NCI-H2196 treated with DMSO at 0.1 percent for 48 hours (cell line): ENCODE measurements at regions not wholly inside any gene's neighbourhood (a gene's known extent, or its start where the extent isn't known, plus 50 kb on each side); places are given as distances from the start of the nearest gene placed in this dataset.
"Not testable (repeated sequence)": the region's sequence is repeated elsewhere in the genome, so short reads cannot be mapped to it uniquely, and the experiment has no call there.

ENCODE experiments used
- DNase-seq: peaks from one replicate; lab custom pipeline; 2025; ENCODE audit not compliant: unreplicated experiment; lab: John Stamatoyannopoulos, UW

DNA sequence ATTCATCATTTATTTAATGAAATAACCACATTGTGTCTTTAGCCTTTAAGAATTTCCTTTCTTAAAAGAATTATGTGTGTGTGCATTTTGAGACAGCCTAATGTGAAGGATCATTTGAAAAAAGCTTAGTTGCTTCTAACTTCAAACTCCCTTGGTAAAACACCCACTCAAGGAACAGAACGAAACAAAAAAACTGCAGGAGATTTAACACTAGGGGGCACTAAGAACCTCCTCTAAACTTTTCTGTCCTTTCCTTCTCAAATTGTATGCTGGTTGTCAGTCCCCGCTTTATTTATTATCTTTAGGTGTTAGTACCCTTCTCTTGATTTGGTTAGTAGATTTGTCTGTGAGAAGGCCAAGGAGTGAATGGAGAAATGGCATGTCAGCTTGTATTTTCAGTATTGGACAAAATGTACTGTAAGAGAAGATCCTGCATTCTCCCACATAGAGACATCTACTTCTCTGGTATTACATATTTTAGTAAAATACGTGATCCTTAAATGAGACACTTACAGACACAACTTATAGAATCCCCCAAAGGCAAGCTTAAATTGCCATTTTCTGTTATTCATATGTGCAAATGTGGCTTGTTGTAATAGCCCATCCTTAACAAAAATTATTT lies 229.7 kb downstream of the MRPS30 start:
- DNase-seq = peak; percentile 8

GRCh38 chr5:45042283-45042682 lies 233.5 kb downstream of the MRPS30 start:
- DNase-seq = no peak

- no peak for DNase-seq
Observed at GRCh38 chr5:45057564-45057963, 248.8 kb downstream of the MRPS30 start.

DNA sequence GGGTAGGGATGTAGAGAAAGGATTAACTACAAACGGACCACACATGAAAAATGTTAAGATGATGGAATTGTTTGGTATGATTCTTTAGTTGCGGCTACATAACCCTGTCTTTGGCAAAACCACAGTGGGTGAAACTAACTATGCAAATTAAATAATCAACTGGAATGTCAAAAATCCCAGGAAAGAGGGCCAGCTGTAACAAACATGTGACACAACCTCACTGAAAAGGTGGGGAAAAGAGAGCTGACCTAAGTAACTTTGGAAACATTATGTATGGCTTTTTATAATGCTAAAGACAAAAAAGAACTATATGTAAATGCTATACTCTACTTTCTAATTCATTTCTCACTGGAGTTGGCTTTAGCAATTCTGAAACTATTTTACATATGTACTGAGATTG lies 252.0 kb downstream of the MRPS30 start:
- no peak for DNase-seq

DNA sequence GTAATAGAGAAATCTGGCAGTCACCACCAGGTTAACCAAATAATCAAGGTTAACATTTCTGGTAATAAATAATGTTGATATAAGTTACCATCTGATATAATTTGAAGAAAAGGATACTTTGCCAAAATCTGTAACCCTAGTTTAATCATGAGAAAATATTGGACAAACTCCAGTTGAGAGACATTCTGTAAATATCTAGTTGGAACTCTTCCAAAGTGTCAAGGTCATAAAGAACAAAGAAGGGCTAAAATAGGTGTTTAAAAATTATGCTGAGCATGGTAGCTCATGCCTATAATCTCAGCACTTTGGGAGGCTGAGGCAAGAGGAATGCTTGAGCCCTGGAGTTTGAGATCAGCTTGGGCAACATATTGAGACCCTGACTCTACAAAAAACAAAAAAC lies 253.3 kb downstream of the MRPS30 start:
- DNase-seq = no peak

GRCh38 chr5:45081082-45081481 lies 272.3 kb downstream of the MRPS30 start:
- DNase-seq = no peak

DNA sequence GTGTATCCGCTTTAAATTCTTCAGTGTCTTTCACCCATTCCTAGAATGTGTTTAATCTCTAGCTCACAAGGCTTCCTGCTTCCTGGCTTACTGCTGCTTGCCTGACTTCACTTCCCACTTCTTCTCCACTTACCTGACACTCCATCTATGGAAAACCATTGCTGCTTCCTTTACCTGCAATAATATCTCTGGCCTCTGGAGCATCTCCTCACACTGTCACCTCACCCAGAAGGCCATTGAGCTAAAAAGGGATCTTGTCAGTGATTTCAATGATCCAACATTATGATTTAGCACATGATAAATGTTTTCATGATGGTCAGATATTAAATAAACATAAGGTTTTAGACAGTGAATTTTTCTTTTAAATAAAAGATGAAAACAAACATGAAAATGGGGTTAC lies 281.1 kb downstream of the MRPS30 start:
- DNase-seq = no peak

DNA sequence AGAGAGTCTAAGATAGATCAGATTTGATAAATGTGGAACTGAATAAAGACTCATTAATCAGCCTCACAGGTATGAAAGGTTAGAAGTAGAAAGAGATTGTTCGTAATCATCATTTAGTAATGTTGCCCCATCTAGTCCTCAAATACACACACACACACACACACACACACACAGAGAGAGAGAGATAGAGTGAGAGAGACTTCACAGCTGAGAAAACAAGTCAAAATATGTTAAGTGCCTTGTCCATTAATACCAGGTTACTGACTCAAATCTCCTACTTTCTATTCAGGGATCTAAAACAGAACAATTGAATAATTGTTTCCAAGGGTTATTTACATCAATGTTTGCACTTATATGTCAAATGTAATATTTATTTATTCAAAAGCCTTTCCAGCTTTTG lies 284.6 kb downstream of the MRPS30 start:
- no peak for DNase-seq

DNA sequence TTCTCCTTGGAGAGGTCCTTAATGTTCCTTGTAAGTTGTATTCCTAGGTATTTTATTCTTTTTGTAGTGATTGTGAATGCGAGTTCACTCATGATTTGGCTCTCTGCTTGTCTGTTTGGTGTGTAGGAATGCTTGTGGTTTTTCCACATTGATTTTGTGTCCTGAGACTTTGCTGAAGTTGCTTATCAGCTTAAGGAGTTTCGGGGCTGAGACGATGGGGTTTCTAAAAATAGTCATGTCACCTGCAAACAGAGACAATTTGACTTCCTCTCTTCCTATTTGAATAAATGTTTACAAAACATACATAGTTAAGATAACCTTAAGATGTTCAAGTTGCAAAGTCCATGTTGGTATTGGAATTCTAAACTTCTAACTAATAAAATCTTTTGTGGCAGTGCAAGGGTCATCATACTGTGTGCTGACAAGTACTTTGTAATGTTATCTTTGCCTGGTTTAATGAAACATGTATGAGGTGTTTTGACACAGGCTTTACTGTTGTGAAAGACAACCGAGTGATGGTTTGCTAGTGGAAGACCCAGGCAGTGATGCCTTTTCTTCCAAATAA lies 286.2 kb downstream of the MRPS30 start:
- DNase-seq = no peak

GRCh38 chr5:45098483-45098882 lies 289.7 kb downstream of the MRPS30 start:
- DNase-seq = no peak

- DNase-seq = no peak
Observed at GRCh38 chr5:45101146-45101545, 292.4 kb downstream of the MRPS30 start.

- DNase-seq = no peak
Observed at GRCh38 chr5:45105491-45105994, 296.8 kb downstream of the MRPS30 start.

- no peak for DNase-seq
Observed at GRCh38 chr5:45109062-45109461, 300.3 kb downstream of the MRPS30 start.

GRCh38 chr5:45109636-45110035 lies 300.9 kb downstream of the MRPS30 start:
- DNase-seq = no peak

- no peak for DNase-seq
Observed at GRCh38 chr5:45110399-45110798, 301.7 kb downstream of the MRPS30 start.

GRCh38 chr5:45113726-45114125 lies 305.0 kb downstream of the MRPS30 start:
- no peak for DNase-seq

- no peak for DNase-seq
Observed at GRCh38 chr5:45132972-45133371, 324.2 kb downstream of the MRPS30 start.

GRCh38 chr5:45162974-45163373 lies 354.2 kb downstream of the MRPS30 start:
- no peak for DNase-seq

DNA sequence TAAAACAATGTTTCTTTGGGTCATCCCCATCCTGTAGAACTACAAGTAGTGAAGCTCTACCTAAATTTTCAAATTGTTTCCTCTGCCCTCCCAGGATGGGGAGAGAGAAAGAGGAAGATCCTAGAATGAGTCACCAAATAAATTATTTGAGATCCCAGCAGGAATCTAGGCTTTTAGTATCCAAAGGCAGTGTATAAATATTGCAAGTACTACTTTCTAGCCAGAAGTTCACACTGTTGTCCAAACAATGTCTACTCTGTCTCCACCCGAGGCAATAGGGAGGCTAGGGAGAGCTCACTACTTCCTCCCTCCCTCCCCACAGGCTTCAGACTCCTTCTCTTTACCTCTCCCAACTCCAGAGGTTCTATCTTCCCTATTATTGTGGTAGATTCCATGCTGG lies 362.8 kb downstream of the MRPS30 start:
- no peak for DNase-seq

DNA sequence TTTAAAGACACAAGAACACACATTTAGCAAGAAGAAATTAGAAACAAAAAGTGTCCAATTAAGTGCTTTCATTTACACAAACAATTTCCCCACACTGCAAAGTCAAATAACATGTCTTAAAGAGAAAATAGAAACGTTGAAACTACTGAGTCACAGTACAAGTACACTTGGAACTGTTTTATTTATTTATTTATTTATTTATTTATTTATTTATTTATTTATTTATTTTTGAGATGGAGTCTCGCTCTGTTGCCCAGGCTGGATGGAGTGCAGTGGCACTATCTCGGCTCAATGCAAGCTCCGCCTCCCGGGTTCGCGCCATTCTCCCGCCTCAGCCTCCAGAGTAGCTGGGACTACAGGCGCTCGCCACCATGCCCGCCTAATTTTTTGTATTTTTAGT lies 363.9 kb downstream of the MRPS30 start:
- not testable (repeated sequence) for DNase-seq

DNA sequence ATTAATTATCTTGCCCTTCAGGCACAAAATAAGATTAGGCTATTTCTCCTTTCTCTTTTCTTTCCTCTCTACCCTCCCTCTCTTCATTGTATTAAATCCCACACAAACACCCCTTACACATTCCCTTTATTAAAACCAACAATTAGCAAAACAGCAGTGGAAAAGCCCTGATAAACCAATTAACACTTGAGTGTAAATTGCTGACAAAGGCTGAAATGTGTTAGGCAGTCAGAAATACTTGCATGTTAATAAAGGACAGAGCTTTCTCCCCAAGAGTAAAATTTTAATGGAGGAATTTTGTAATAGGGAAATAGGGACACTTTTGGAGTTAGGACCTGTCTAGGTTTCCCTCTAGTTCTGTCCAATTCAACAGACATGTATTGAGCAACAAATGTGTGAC lies 370.9 kb downstream of the MRPS30 start:
- DNase-seq = no peak

GRCh38 chr5:45189042-45189441 lies 380.3 kb downstream of the MRPS30 start:
- no peak for DNase-seq

DNA sequence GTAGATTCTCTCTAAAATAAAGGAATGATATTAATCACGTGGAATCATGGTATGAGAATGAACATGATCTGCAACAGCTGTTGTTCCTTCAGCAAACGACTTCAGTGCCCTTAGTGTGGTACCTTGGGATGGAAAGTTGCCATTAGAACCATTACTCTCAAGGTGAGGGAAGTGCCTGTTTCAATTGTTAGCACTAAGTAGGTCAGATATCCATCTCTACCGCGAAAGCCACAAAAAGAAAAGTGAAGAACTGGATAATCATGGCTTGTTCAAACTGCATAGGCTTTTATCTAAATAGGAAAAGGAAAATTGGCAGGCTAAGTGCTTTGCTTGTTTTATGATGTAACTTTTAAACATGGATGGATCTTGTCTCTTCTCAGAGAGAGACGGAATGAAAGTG lies 380.7 kb downstream of the MRPS30 start:
- no peak for DNase-seq
